ENCODE measurements at regions not wholly inside any gene's neighbourhood (a gene's known extent, or its start where the extent isn't known, plus 50 kb on each side); places are given as distances from the start of the nearest gene placed in this dataset.
"Not testable (repeated sequence)": the region's sequence is repeated elsewhere in the genome, so short reads cannot be mapped to it uniquely, and the experiment has no call there.

DNA sequence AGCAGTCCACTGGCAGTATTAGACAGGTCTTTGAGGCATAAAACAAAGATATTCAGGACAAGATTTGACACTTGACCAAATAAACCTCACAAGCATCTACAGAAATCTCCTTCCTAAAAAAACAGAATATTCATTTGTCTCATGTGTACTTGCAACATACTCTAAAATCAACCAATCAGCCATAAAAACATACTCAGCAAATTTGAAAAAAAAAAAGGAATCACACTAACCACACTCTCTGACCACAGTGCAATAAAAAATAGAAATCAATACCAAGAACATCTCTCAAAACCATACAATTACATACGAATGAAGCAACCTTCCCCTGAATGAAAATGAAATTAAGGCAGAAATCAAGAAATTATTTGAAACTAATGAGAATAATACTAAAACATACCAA lies 591.3 kb downstream of the FAM133A start:
- no peak for DNase-seq (ENCODE audit: low read depth, low spot score)
- in situ Hi-C loops (cut with HindIII; ENCODE audit: low pct_unique_long_range_greater_than_20kb, low sequenced_read_pairs): no loop called here

DNA sequence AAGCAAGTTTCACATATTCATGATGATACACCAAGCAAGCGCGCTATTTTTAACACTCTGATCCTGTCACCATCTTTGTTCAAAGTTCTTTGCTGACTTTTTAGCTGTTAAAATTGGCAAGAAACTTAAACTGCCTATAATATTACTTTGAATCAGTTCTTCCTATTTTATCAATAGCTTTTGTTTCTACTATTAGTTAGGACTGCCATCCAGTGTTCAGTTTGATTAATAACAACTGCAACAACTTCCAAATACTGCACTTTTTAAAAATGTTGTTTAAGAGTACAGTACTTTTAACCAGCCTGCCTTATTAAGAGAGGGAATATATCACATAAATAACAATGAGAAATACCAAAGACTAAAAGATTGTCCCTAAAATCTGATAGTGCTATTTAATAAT lies 614.3 kb downstream of the FAM133A start:
- DNase-seq (ENCODE audit: low read depth, low spot score): peak; percentile 23
- in situ Hi-C loops (cut with HindIII; ENCODE audit: low pct_unique_long_range_greater_than_20kb, low sequenced_read_pairs): no loop called here

DNA sequence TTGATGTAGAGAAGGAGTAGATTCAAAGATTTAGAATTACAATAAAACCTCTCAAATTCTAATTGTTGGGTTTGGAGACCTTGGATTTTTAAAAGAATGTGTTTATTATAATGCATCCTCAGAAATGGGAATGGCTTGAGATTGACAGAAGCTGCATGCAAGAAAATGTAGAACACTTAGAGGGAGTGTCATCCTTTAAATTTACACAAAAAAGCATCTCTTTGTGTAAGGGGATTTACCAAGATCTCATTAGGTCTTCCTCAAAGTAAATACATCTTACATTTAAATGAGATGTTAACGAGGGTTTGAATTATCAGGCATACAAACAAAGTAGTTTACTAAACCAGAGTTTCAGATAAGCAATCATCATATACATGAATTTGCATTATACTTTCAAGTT lies 615.0 kb downstream of the FAM133A start:
- DNase-seq (ENCODE audit: low read depth, low spot score): no peak
- in situ Hi-C loops (cut with HindIII; ENCODE audit: low pct_unique_long_range_greater_than_20kb, low sequenced_read_pairs): no loop called here

DNA sequence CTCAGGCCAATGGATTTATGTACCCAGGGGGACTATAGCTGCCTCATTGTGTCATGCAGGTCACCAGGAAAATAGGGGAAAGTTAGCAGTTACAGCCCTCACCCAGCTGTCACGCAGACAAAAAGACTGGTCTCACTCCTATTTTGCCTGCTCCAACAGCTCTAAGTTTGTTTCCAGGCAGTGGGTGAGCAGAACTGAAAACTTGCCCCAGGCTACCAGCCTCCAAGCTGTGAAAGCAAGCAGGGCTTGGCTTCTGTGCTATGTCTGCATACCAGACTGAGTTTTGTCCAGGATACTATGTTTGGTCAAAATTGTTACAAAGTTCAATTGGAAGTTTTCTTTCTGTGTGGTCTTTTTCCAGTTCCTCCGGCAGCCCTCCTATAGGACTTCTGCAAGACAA lies 628.4 kb downstream of the FAM133A start:
- in situ Hi-C loops (cut with HindIII; ENCODE audit: low pct_unique_long_range_greater_than_20kb, low sequenced_read_pairs): no loop called here
- DNase-seq (ENCODE audit: low read depth, low spot score): no peak

DNA sequence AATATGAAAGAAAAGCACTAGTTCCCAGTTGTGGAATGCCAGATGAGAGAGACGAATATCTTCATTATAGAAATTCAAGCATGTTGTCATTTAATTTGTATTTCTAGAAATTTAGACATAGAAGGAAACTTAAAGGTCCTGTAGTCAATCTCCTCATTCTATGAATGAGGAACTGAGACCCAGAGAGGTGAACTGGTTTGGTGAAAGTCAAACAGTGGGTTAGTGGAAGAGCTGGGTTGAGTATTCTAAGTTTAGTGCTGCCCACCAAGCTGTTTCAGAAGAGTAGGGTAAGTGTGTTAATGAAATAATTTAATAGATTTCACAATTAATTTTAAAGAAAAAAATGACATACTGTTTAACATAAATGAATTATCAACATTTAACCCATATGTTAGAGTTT lies 655.2 kb downstream of the FAM133A start:
- in situ Hi-C loops (cut with HindIII; ENCODE audit: low pct_unique_long_range_greater_than_20kb, low sequenced_read_pairs): no loop called here

DNA sequence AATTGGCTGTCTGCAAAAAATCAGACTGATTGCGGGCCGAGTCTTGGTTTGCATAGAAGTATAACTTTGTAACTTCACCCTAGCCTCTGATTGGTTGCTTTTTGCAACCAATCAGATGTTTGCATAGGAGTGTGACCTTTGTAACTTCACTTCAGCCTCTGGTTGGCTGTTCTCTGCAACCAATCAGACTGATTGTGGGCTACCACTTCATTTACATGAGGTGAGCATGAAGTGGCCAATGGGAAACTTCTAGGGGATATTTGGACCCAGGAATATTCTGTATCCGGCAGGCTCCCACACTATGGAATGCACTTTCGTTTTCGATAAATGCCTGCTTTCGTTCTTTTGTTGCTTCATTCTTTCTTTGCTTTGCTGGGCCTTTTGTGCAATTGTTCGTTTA lies 667.7 kb downstream of the FAM133A start:
- peak; percentile 13 for DNase-seq (ENCODE audit: low read depth, low spot score)
- in situ Hi-C loops (cut with HindIII; ENCODE audit: low pct_unique_long_range_greater_than_20kb, low sequenced_read_pairs): not testable (repeated sequence)

More for the DNA sequence above, 655.2 kb downstream of the FAM133A start:
- no peak for DNase-seq (ENCODE audit: low read depth, low spot score)

DNA sequence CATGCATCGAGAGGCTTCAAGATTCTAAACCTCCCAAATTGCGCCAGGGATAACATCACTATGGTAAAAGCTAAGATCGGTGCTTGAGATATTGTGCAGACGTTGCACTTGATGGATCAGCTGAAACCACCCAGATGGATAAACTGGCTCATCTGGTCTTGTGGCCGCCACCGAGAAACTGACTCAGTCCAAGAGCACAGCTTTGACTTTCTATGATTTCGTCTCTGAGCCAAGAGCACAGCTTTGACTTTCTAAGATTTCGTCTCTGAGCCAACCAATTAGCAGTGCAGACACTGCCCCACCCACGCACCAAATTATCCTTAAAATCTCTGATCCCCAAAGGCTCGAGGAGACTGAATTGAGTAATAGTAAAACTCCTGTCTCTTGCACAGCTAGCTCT lies 687.2 kb downstream of the FAM133A start:
- no peak for DNase-seq (ENCODE audit: low read depth, low spot score)
- in situ Hi-C loops (cut with HindIII; ENCODE audit: low pct_unique_long_range_greater_than_20kb, low sequenced_read_pairs): no loop called here

DNA sequence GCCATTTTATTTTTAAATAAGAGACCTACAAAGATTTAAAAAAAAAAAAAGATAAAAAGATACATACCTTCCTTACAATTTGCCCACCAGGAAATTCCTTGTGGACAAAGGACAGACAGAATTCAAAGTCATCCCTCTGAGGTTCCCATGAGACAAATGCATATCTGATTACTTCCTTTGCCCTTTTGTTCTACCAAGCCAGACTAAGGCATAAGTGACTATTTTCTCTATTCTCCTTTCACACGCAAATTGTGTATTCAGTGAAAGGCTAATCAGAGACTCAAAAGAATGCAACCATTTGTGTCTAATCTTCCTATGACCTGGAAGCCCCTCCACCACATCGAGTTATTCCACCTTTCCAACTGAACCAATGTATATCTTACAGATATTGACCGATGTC lies 691.7 kb downstream of the FAM133A start:
- in situ Hi-C loops (cut with HindIII; ENCODE audit: low pct_unique_long_range_greater_than_20kb, low sequenced_read_pairs): no loop called here
- DNase-seq (ENCODE audit: low read depth, low spot score): no peak

DNA sequence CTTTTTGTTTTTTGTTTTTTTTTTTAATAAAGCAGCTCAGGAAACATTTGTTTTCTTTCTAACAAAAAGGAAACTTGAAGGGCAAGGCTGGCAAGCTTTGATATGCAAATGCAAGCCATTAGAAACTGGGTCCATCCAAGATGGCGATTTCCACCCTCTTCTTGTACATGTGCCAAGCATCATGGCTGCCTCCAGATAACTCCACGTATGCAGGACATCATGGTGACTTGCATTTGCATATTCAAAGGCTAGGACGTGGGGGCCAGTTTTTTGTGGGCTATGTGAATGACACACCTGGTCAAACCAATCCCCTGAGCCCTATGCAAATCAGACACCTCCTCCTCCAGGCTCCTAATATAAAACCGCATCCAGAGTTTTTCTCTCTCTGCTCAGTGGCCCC lies 692.6 kb downstream of the FAM133A start:
- in situ Hi-C loops (cut with HindIII; ENCODE audit: low pct_unique_long_range_greater_than_20kb, low sequenced_read_pairs): no loop called here
- no peak for DNase-seq (ENCODE audit: low read depth, low spot score)

DNA sequence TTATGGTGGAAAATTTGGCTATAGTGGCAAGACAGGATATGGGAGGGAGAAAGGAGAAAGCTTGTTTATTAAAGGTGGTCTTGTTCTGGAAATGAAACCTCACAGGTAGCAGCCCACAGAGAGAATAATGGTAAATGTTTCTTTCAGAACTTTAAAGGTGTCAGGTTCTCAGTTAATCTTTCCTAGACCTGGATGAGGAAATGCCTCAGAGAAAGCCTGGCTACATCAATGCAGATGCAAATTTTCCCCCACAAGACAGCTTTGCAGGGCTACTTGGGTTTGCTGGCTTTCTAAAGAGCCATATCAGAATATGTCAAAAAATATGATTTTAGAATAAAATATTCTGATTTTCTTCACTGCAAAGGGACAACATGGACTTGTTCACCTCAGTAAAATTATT lies 715.0 kb downstream of the FAM133A start:
- in situ Hi-C loops (cut with HindIII; ENCODE audit: low pct_unique_long_range_greater_than_20kb, low sequenced_read_pairs): no loop called here
- no peak for DNase-seq (ENCODE audit: low read depth, low spot score)

DNA sequence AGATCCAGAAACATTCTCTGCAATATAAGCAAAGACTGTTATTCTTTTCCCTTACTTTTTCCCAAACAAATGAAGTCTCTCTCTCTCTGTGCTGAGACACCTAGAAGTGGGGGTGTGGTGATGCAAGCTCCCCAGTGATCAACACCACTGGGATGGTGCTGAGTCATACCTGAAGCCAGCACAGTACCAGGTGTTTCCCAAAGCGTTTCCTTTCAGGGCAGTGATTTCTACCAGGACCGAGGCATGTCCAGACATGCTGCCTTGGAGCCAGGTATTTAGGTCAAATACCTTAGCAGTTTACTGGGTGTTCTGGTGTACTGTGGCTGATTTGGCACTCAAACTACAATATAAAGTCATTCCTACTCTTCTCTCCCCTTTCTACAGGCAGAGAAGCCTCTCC lies 726.5 kb downstream of the FAM133A start:
- no peak for DNase-seq (ENCODE audit: low read depth, low spot score)
- in situ Hi-C loops (cut with HindIII; ENCODE audit: low pct_unique_long_range_greater_than_20kb, low sequenced_read_pairs): no loop called here

DNA sequence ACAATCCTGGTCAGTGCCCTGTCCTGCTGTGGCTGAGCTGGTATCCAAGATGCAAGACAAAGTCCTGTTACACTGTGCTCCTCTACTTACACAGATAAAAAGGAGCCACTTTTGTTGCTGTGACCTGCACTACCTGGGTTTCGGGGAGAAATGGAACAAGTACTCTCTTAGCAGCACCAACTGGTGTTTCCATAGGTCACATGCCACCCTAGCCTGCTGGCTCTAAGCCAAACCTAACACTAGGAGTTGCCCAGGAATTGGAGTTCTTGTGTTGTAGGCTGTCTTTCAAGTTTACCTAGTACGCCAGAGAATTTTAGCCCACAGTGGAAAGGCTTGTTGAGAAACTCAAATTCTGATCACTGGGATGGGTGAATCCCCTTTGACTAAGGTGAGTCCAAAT lies 727.4 kb downstream of the FAM133A start:
- in situ Hi-C loops (cut with HindIII; ENCODE audit: low pct_unique_long_range_greater_than_20kb, low sequenced_read_pairs): no loop called here
- no peak for DNase-seq (ENCODE audit: low read depth, low spot score)

DNA sequence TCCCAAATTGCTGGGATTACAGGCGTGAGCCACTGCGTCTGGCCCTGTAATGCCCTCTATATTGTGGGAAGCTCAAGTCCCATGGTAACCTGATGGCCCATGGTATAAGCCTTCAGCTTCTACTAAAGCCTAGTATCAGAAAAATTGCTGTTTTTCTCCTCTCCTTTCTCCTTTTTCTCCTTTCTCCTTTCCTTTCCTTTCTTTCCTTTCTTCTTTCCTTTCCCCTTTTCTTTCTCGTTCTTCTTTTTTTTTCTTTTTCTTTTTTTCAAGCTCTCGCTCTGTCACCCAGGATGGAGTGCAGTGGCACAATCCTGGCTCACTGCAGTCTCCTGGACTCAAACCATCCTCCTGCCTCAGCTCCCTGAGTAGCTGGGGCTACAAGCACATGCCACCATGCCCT lies 740.7 kb downstream of the FAM133A start:
- DNase-seq (ENCODE audit: low read depth, low spot score): no peak
- in situ Hi-C loops (cut with HindIII; ENCODE audit: low pct_unique_long_range_greater_than_20kb, low sequenced_read_pairs): no loop called here

DNA sequence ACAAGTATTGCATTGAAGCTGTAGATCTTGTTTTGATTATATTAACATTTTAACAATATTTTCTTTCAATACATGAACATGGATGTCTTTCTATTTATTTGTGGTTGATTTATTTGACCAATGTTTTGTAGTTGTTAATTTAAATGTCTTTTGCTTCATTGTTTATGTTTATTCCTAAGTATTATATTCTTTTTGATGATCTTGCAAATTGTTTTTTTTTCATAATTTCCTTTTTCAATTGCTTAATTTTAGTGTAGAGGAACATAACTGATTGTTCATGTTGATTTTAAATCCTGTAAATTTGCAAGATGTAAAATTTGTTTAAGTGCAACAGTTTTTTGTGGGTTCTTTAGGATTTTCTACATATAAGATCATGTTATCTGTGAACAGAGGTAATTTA lies 744.1 kb downstream of the FAM133A start:
- in situ Hi-C loops (cut with HindIII; ENCODE audit: low pct_unique_long_range_greater_than_20kb, low sequenced_read_pairs): no loop called here
- DNase-seq (ENCODE audit: low read depth, low spot score): no peak

DNA sequence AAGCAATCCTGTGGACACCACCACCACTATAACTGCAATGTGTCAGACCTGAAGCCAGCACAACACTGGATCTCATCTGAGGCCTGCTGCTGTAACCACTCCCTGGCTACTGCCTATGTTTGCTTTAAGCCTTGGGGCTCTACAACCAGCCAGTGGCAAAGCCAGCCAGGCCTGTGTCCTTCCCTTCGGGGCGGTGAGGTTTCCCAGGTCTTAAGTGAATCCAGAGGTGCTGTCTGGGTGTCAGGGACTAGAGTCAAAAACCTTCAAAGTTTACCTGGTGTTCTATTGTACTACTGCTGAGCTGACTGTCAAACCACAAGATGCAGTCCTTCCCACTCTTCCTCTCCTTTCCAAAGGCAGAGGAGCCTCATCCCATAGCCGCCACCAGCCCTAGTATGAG lies 750.5 kb downstream of the FAM133A start:
- in situ Hi-C loops (cut with HindIII; ENCODE audit: low pct_unique_long_range_greater_than_20kb, low sequenced_read_pairs): no loop called here
- DNase-seq (ENCODE audit: low read depth, low spot score): no peak

DNA sequence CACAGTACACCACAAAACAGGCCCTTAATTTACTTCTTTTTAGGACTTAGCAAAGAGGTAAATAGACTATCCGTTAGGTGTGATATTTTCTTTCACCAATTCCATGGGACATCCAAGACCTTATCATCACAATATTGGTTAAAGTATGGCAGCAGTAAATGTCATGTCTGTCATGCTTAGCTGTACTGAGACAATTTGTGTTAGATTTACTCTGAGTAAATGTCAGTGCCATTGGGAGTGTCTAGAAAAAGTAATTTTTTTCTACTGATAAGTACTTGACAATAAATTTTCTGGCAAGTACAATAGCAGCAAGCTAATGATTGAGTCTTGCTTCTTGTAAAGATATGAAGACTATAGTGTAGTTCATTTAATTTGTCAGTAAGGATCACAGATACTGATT lies 756.1 kb downstream of the FAM133A start:
- in situ Hi-C loops (cut with HindIII; ENCODE audit: low pct_unique_long_range_greater_than_20kb, low sequenced_read_pairs): no loop called here
- no peak for DNase-seq (ENCODE audit: low read depth, low spot score)

DNA sequence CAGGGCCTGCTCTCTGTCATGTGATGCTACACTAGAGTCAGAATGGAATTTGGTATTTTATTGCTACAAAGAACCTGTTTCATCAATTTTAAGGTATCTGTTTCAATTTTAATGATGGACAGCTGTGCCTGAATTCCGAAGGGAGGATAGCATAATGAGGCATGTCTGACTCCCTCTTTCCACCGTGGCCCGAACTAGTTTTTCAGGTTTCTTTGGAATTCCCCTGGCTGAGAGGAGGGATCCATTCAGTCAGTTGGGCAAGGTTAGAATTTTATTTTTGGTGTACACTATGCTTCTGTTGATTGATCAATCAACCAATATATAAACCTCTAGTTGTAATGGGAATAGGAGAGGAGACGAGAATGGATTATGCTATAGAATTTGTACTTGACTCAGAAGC lies 761.8 kb downstream of the FAM133A start:
- in situ Hi-C loops (cut with HindIII; ENCODE audit: low pct_unique_long_range_greater_than_20kb, low sequenced_read_pairs): no loop called here
- no peak for DNase-seq (ENCODE audit: low read depth, low spot score)

DNA sequence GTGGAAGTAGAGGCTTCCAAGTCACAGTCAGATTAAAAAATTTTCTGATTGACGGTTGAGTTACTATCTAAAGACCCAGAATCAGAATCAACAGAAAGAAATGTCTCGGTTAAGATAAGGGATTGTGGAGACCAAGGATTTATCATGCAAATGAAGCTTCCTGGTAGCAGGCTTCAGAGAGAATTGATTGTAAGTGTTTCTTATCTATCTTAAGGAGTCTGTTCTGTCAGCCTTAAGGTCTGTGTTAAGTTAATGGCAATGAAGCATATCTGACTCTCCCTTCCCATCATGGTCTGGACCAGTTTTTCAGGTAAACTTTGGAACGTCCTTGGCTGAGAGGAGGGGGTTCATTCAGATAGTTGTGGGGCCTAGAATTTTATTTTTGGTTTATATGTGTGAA lies 780.2 kb downstream of the FAM133A start:
- in situ Hi-C loops (cut with HindIII; ENCODE audit: low pct_unique_long_range_greater_than_20kb, low sequenced_read_pairs): no loop called here
- DNase-seq (ENCODE audit: low read depth, low spot score): no peak

DNA sequence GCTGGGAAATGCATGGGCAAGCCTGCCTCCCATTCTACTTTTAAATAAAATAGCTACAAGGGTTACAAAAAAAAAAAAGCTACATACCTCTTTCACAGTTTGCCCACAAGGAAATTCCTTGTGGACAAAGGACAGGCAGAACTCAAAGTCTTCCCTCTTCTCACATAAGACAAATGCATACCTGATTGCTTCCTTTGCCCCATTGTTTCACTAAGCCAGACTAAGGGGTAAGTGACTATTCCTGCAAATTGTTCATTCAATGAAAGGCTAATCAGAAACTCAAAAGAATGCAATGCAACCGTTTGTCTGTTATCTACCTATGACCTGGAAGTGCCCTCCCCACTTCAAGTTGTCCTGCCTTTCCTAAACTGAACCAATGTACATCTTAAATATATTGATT lies 780.6 kb downstream of the FAM133A start:
- in situ Hi-C loops (cut with HindIII; ENCODE audit: low pct_unique_long_range_greater_than_20kb, low sequenced_read_pairs): no loop called here
- DNase-seq (ENCODE audit: low read depth, low spot score): no peak

DNA sequence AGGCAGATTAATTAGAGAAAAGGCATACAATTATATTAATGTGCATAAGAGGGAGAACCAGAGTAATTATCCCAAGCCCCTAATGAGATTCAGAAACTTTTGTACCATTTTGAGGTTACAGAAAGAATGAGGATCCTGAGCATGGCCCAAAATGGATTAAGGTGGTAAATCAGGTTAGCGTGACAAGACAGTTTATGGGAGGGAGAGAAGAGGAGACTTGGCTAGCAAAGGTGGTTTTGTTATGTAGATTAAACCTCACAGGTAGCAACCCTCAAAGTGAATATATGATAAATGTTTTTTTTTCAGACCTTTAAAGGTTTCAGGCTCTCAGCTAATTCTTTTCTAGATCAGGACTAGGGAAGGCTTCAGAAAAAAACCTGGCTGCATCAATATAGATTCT lies 781.8 kb downstream of the FAM133A start:
- in situ Hi-C loops (cut with HindIII; ENCODE audit: low pct_unique_long_range_greater_than_20kb, low sequenced_read_pairs): no loop called here
- DNase-seq (ENCODE audit: low read depth, low spot score): no peak

DNA sequence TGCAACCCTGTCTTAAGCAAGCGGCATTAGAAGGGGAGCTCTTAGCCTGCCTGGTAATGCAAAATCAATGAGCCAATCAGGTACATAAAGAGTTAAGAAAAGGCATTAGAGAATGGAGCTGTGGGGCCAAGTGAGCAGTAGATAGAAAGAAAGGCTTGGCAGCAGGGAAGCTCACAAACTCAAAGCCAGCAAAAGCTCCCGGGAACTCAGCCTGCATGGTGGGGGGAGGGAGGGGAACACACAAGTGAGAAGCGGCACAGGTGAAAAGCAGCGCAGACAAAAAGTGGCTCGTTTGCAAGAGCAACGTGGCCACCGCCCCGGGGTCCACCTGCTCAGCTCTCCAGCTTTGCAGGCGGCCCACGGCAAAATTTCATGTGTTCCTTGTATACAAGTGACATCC lies 818.5 kb downstream of the FAM133A start:
- in situ Hi-C loops (cut with HindIII; ENCODE audit: low pct_unique_long_range_greater_than_20kb, low sequenced_read_pairs): no loop called here
- no peak for DNase-seq (ENCODE audit: low read depth, low spot score)

Measured in SK-MEL-5 (cell line).